Colonic mucosa (tissue), 4 donors: ENCODE measurements at regions not wholly inside any gene's neighbourhood (a gene's known extent, or its start where the extent isn't known, plus 50 kb on each side); places are given as distances from the start of the nearest gene placed in this dataset.

Experiments used
- DNase-seq: peaks from one replicate; pipeline ENCODE4 v3.0.0-alpha.2; 2020
- H3K27ac ChIP-seq: fragments of 200-600 bp; one replicate; pipeline ENCODE4 v1.8.0; 2021
- H3K27me3 ChIP-seq: fragments of 200-600 bp; one replicate; pipeline ENCODE4 v1.8.0; 2021
- H3K36me3 ChIP-seq: fragments of 200-600 bp; one replicate; pipeline ENCODE4 v1.8.0; 2021
- H3K4me1 ChIP-seq: fragments of 200-600 bp; one replicate; pipeline ENCODE4 v1.8.0; 2021; ENCODE audit warnings: mild to moderate bottlenecking
- H3K4me3 ChIP-seq: fragments of 200-600 bp; one replicate; pipeline ENCODE4 v1.8.0; 2021
- H3K9ac ChIP-seq, 2 donors: one replicate each; pipeline ENCODE4 v1.7.0; 2013; ENCODE audit warnings: control low read depth in 2 of 2, low read depth in 2 of 2, low read length in 2 of 2
- H3K9me3 ChIP-seq: fragments of 200-600 bp; one replicate; pipeline ENCODE4 v1.8.0; 2021
- CTCF ChIP-seq: fragments of 200-600 bp; IDR thresholded peaks from one replicate; pipeline ENCODE4 v1.8.0; 2022; ENCODE audit warnings: antibody characterized with exemption, mild to moderate bottlenecking
- intact Hi-C: fragments of 100-400 bp; cut with DNase I; formaldehyde crosslinking; loops from one replicate; pipeline ENCODE4 v1.14.1; 2022
- donor health status: healthy.
- donor health status: DM: no; HTN: no; CAD: no.
- donor health status: DM: no; HTN: no; CAD: no.

- H3K27ac ChIP-seq, result no peak overlapping the region
- H3K27me3 ChIP-seq, result no peaks in the 10 kb centered on the region
- no peaks in the 10 kb centered on the region for H3K9me3 ChIP-seq
- H3K4me1 ChIP-seq, result no peaks in the 10 kb centered on the region
- no peak for DNase-seq
- no peaks in the 10 kb centered on the region for H3K36me3 ChIP-seq
- intact Hi-C loops, result no loop called here
- TF ChIP-seq CTCF, result no peak
- H3K9ac ChIP-seq, result no peak overlapping the region
- no peak overlapping the region for H3K4me3 ChIP-seq
Observed at GRCh38 chr3:65045138-65045537, 357.3 kb upstream of the ADAMTS9 start.

DNA sequence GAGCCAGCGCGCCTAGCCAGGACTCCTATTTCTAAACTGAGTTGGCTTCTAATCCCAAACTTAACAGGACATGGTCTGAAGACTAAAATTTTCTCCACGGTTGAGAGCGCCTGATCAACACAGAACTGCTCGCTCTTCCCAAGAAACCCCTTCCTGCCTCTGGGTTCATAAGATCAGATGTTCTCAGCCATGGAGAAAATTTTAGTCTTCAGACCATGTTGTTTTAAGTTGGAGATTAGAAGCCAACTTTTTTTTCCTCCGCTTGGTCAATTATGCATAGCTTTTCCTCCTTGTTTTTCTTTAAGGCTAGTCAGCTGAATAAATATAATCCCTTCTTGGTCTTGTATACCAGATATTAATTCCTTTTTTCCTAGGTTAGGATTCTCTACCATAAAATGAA lies 356.6 kb upstream of the ADAMTS9 start:
- no peak overlapping the region for H3K9ac ChIP-seq
- intact Hi-C loops, result no loop called here
- no peak for DNase-seq
- no peak overlapping the region for H3K27ac ChIP-seq
- H3K9me3 ChIP-seq, result no peaks in the 10 kb centered on the region
- H3K27me3 ChIP-seq, result no peaks in the 10 kb centered on the region
- H3K4me1 ChIP-seq, result no peaks in the 10 kb centered on the region
- no peak overlapping the region for H3K4me3 ChIP-seq
- no peak for TF ChIP-seq CTCF
- H3K36me3 ChIP-seq, result no peaks in the 10 kb centered on the region

DNA sequence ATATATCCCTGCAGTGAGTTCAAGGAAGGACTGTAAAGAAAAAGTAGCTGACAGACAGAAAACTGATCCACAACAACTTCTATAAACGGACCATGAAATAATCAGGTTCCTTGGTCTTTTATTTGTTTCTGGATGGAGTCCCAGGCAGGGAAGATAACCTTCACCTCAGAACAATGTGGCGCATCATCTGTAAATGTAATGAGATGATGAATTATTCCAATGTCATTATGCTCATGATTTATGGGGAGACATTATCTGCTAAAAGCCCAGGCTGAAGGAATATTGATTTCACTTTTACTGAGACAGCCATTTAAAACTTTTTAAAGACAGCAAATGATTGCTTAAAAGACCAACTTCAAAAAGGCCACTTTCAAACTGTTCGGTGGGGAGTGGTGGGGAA lies 354.9 kb upstream of the ADAMTS9 start:
- no peak for DNase-seq
- H3K36me3 ChIP-seq, result no peaks in the 10 kb centered on the region
- H3K9ac ChIP-seq, result no peak overlapping the region
- no peaks in the 10 kb centered on the region for H3K27me3 ChIP-seq
- intact Hi-C loops, result no loop called here
- no peaks in the 10 kb centered on the region for H3K9me3 ChIP-seq
- H3K4me3 ChIP-seq, result no peak overlapping the region
- TF ChIP-seq CTCF, result no peak
- H3K4me1 ChIP-seq, result no peaks in the 10 kb centered on the region
- H3K27ac ChIP-seq, result no peak overlapping the region

- intact Hi-C loops, result no loop called here
- Histone ChIP-seq H3K27ac (no peak overlapping the region), H3K9me3 (no peaks in the 10 kb centered on the region), H3K9ac (no peak overlapping the region), H3K27me3 (no peaks in the 10 kb centered on the region), H3K4me3 (no peak overlapping the region), H3K4me1 (no peaks in the 10 kb centered on the region), H3K36me3 (no peaks in the 10 kb centered on the region)
- no peak for DNase-seq
- no peak for TF ChIP-seq CTCF
Observed at GRCh38 chr3:65039754-65040210, 352.0 kb upstream of the ADAMTS9 start.

DNA sequence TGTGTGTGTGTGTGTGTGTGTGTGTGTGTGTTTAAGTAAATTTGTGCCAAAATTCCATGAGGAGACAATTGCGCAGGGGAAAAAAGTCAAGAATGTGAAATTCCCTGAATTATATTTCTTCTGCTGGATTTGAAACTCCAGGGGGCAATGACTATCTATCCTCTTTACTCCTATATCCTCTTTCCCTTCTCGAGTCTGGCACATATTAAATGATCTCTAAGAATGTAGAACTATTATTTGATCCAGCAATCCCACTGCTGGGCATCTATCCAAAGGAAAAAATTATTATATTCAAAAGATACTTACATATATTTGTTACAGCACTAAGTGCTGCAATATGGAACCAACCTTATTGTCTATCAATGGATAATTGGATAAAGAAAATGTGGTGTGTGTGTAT lies 350.1 kb upstream of the ADAMTS9 start:
- no peak for DNase-seq
- intact Hi-C loops, result no loop called here
- H3K27ac ChIP-seq, result no peak overlapping the region
- TF ChIP-seq CTCF, result no peak
- H3K36me3 ChIP-seq, result no peaks in the 10 kb centered on the region
- no peaks in the 10 kb centered on the region for H3K27me3 ChIP-seq
- H3K9ac ChIP-seq, result no peak overlapping the region
- no peak overlapping the region for H3K4me3 ChIP-seq
- no peaks in the 10 kb centered on the region for H3K4me1 ChIP-seq
- H3K9me3 ChIP-seq, result no peaks in the 10 kb centered on the region

DNA sequence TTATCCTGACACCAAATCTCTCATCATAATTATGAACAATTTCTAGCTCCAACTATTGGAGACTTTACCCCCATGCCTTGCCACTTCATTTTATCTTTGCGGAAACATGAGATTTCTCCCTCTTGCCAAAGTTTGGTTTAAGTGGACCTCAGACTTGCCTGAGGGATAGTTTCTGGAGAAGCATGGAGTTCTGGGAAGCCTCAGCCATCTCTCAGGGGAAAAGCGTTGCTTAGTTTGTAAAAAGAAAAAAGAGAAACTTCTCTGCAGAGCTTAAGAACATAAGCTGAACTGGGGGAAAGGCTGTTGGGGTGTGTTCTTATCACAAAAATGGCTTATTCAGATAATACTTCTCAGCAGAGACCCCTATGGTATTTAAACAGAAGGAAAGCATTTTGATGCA lies 347.4 kb upstream of the ADAMTS9 start:
- no peak overlapping the region for H3K9ac ChIP-seq

More for the DNA sequence above, 347.4 kb upstream of the ADAMTS9 start:
- Histone ChIP-seq H3K27me3 (no peaks in the 10 kb centered on the region), H3K27ac (no peak overlapping the region), H3K4me1 (no peaks in the 10 kb centered on the region), H3K9me3 (no peaks in the 10 kb centered on the region), H3K4me3 (no peak overlapping the region), H3K36me3 (no peaks in the 10 kb centered on the region)
- DNase-seq, result no peak
- intact Hi-C loops, result no loop called here
- no peak for TF ChIP-seq CTCF
